Lower lobe of right lung (tissue), 2 donors: ENCODE measurements at regions not wholly inside any gene's neighbourhood (a gene's known extent, or its start where the extent isn't known, plus 50 kb on each side); places are given as distances from the start of the nearest gene placed in this dataset.

Source experiments
- ATAC-seq, 2 donors: fragments of 200-7000 bp; cut with Tn5 transposase; one replicate each; pipeline ENCODE4 v1.9.1; 2020 to 2022; ENCODE audit warnings: mild to moderate bottlenecking in 2 of 2, moderate library complexity in 2 of 2
- DNase-seq: peaks from one replicate; pipeline ENCODE4 v3.0.0-alpha.2; 2020
- H3K27ac ChIP-seq: fragments of 200-600 bp; one replicate; pipeline ENCODE4 v1.8.0; 2022
- H3K27me3 ChIP-seq: fragments of 200-600 bp; one replicate; pipeline ENCODE4 v1.8.0; 2022; ENCODE audit warnings: low read depth
- H3K36me3 ChIP-seq: fragments of 200-600 bp; one replicate; pipeline ENCODE4 v1.8.0; 2022; ENCODE audit warnings: mild to moderate bottlenecking
- H3K4me1 ChIP-seq: fragments of 200-600 bp; one replicate; pipeline ENCODE4 v1.8.0; 2022
- H3K4me3 ChIP-seq: fragments of 200-600 bp; one replicate; pipeline ENCODE4 v1.8.0; 2022; ENCODE audit warnings: mild to moderate bottlenecking
- H3K9me3 ChIP-seq: fragments of 200-600 bp; one replicate; pipeline ENCODE4 v1.8.0; 2022
- CTCF ChIP-seq: fragments of 200-600 bp; IDR thresholded peaks from one replicate; pipeline ENCODE4 v1.8.0; 2022; ENCODE audit warnings: antibody characterized with exemption, mild to moderate bottlenecking
- intact Hi-C: fragments of 100-400 bp; cut with DNase I; formaldehyde crosslinking; loops from one replicate; pipeline ENCODE4 v1.11.0; 2022
- donor health status: DM: no; HTN: yes; CAD: no; lungs with severe emphysema.

- Histone ChIP-seq H3K36me3 (no peaks in the 10 kb centered on the region), H3K9me3 (no peaks in the 10 kb centered on the region), H3K27me3 (no peaks in the 10 kb centered on the region), H3K4me3 (no peak overlapping the region), H3K27ac (no peak overlapping the region), H3K4me1 (no peaks in the 10 kb centered on the region)
- intact Hi-C loops: no loop called here
- no peak for ATAC-seq
- DNase-seq: no peak
- TF ChIP-seq CTCF: no peak
Measured at GRCh38 chr2:129866391-129866790, 113.1 kb upstream of the RAB6C start.

GRCh38 chr2:129868151-129868550 is 111.3 kb upstream of the RAB6C start:
- no peak for ATAC-seq
- no peak for DNase-seq
- intact Hi-C loops: no loop called here

GRCh38 chr2:129870685-129871241 is 108.7 kb upstream of the RAB6C start:
- Histone ChIP-seq H3K9me3 (no peaks in the 10 kb centered on the region), H3K36me3 (no peaks in the 10 kb centered on the region), H3K4me1 (no peaks in the 10 kb centered on the region), H3K27ac (no peak overlapping the region), H3K27me3 (no peaks in the 10 kb centered on the region), H3K4me3 (no peak overlapping the region)
- intact Hi-C loops: no loop called here
- DNase-seq (no peak), ATAC-seq (no peak)
- TF ChIP-seq CTCF: no peak

More at GRCh38 chr2:129868151-129868550, 111.3 kb upstream of the RAB6C start:
- Histone ChIP-seq H3K4me3 (no peak overlapping the region), H3K9me3 (no peaks in the 10 kb centered on the region), H3K36me3 (no peaks in the 10 kb centered on the region), H3K27me3 (no peaks in the 10 kb centered on the region), H3K4me1 (no peaks in the 10 kb centered on the region), H3K27ac (no peak overlapping the region)
- TF ChIP-seq CTCF: no peak

GRCh38 chr2:129872446-129872845 is 107.0 kb upstream of the RAB6C start:
- DNase-seq (no peak), ATAC-seq (no peak)
- H3K27me3 ChIP-seq: no peaks in the 10 kb centered on the region
- H3K4me3 ChIP-seq: no peak overlapping the region
- H3K36me3 ChIP-seq: no peaks in the 10 kb centered on the region
- no peak for TF ChIP-seq CTCF
- intact Hi-C loops: no loop called here
- H3K27ac ChIP-seq: no peak overlapping the region
- H3K9me3 ChIP-seq: no peaks in the 10 kb centered on the region
- H3K4me1 ChIP-seq: peaks cover 10% of the 10 kb centered on the region

GRCh38 chr2:129876541-129876940 is 102.9 kb upstream of the RAB6C start:
- ATAC-seq: no peak
- H3K9me3 ChIP-seq: no peaks in the 10 kb centered on the region
- H3K27ac ChIP-seq: peak overlapping the region; percentile 71
- H3K4me3 ChIP-seq: peak overlapping the region; percentile 75
- TF ChIP-seq CTCF: no peak
- DNase-seq: no peak
- intact Hi-C loops: no loop called here
- no peaks in the 10 kb centered on the region for H3K27me3 ChIP-seq
- H3K36me3 ChIP-seq: no peaks in the 10 kb centered on the region
- H3K4me1 ChIP-seq: peaks cover 16% of the 10 kb centered on the region
